HEK293T (cell line): ENCODE measurements at regions not wholly inside any gene's neighbourhood (a gene's known extent, or its start where the extent isn't known, plus 50 kb on each side); places are given as distances from the start of the nearest gene placed in this dataset.

Source experiments
- BHLHE40 ChIP-seq: fragments of 450-650 bp; IDR thresholded peaks from 2 replicates; pipeline ENCODE4 v1.6.1; 2016; ENCODE audit warnings: mild to moderate bottlenecking, moderate library complexity, borderline replicate concordance
- FOXA1 ChIP-seq: fragments of 450-650 bp; IDR thresholded peaks from 2 replicates; pipeline ENCODE4 v1.6.1; 2016; ENCODE audit warnings: mild to moderate bottlenecking
- FOXK2 ChIP-seq: fragments of 450-650 bp; IDR thresholded peaks from 2 replicates; pipeline ENCODE4 v1.6.1; 2016; ENCODE audit warnings: mild to moderate bottlenecking
- L3MBTL2 ChIP-seq: fragments of 450-650 bp; conservative IDR thresholded peaks from 2 replicates; pipeline ENCODE4 v1.6.1; 2016; ENCODE audit warnings: mild to moderate bottlenecking
- NFRKB ChIP-seq: fragments of 450-650 bp; IDR thresholded peaks from 2 replicates; pipeline ENCODE4 v1.6.1; 2016; ENCODE audit warnings: mild to moderate bottlenecking, moderate library complexity
- PKNOX1 ChIP-seq: fragments of 450-650 bp; IDR thresholded peaks from 2 replicates; pipeline ENCODE4 v1.6.1; 2016
- SP1 ChIP-seq: fragments of 450-650 bp; IDR thresholded peaks from 2 replicates; pipeline ENCODE4 v1.6.1; 2017
- TARDBP ChIP-seq: fragments of 450-650 bp; IDR thresholded peaks from 2 replicates; pipeline ENCODE4 v1.6.1; 2016
- ZNF384 ChIP-seq: fragments of 450-650 bp; IDR thresholded peaks from 2 replicates; pipeline ENCODE4 v1.6.1; 2016

DNA sequence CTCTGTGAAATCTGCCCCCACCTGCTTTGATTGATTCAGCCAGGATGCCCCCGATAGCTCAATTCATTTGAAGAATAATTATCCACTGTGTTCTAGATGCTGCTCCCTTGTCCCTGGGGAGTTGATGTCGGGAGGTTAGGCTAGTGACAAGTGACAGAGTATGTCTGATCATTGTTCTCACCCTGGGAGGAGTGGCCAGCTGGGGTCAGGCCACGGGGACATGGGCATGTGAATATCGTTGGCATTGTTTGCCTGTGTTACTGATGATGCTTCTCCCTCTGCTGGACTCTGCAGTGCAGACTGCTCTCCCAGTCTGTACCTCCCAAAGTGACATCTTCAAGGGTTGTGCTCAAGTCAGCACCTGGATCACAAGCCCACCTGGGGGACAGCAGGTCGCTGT, 89.9 kb upstream of the C16orf82 start:
- TF ChIP-seq NFRKB (no peak), FOXK2 (no peak), BHLHE40 (no peak), PKNOX1 (no peak), FOXA1 (no peak), L3MBTL2 (no peak), TARDBP (no peak), SP1 (no peak), ZNF384 (no peak)
